ENCODE measurements at regions not wholly inside any gene's neighbourhood (a gene's known extent, or its start where the extent isn't known, plus 50 kb on each side); places are given as distances from the start of the nearest gene placed in this dataset.

GRCh38 chr5:166648736-166649135 is 1642.7 kb upstream of the WWC1 start:
- no peaks in the 10 kb centered on the region for H3K36me3 ChIP-seq (ENCODE audit: control insufficient read depth in 2 of 2, extremely low read depth in 1 of 2, insufficient read depth in 2 of 2, low read length in 2 of 2)
- H3K9ac ChIP-seq (replicated peaks; ENCODE audit: extremely low read depth, insufficient read depth, low read length), result no peak overlapping the region
- H2AFZ ChIP-seq (ENCODE audit: low read depth, low read length), result no peak overlapping the region
- H3K9me3 ChIP-seq (replicated peaks; ENCODE audit: control insufficient read depth, insufficient read depth, low read length), result no peaks in the 10 kb centered on the region
- FAIRE-seq (no peak), DNase-seq (ENCODE audit: low read depth, low spot score) (no peak)
- no peak for TF ChIP-seq EZH2 (IDR thresholded peaks at IDR 0.05; ENCODE audit: borderline replicate concordance, low read depth, low read length, severe bottlenecking)
- no peak for TF ChIP-seq MAX (IDR thresholded peaks at IDR 0.05; ENCODE audit: insufficient read depth, insufficient read length)
- TF ChIP-seq GATA2 (IDR thresholded peaks at IDR 0.05; ENCODE audit: insufficient read depth, insufficient read length, low read depth, low read length), result no peak
- no peak for TF ChIP-seq POLR2AphosphoS5 (IDR thresholded peaks at IDR 0.05; ENCODE audit: insufficient read depth, low read depth, low read length)
- no peak for TF ChIP-seq CTCF (IDR thresholded peaks at IDR 0.05; ENCODE audit: extremely low read depth in 1 of 2, insufficient read depth in 1 of 2, low read depth in 1 of 2, low read length in 2 of 2)
- no peak for TF ChIP-seq JUN (IDR thresholded peaks at IDR 0.05; ENCODE audit: borderline replicate concordance, insufficient read depth, insufficient read length, low read depth)
- no peak for TF ChIP-seq FOS (IDR thresholded peaks at IDR 0.05; ENCODE audit: borderline replicate concordance, insufficient read depth, low read length)
- no peak for TF ChIP-seq MYC (IDR thresholded peaks at IDR 0.05; ENCODE audit: low read depth, low read length)
- no peak for TF ChIP-seq POLR2A (IDR thresholded peaks at IDR 0.05; ENCODE audit: low read depth, low read length)
- H4K20me1 ChIP-seq (replicated peaks; ENCODE audit: control insufficient read depth, extremely low read depth, insufficient read depth, low read length), result no peaks in the 10 kb centered on the region
- intact Hi-C loops (cut with micrococcal nuclease), result no loop called here
- H3K79me2 ChIP-seq (ENCODE audit: control insufficient read depth, insufficient read depth, low read length), result no peaks in the 10 kb centered on the region
- dilution Hi-C loops (cut with MboI; ENCODE audit: extremely low pct_ligation_motif_present, low sequenced_read_pairs), result no loop called here
- no peak overlapping the region for H3K4me2 ChIP-seq (ENCODE audit: insufficient read depth, low read length)
- H3K27ac ChIP-seq (ENCODE audit: insufficient read depth, low read depth, low read length), result no peak overlapping the region
- no peaks in the 10 kb centered on the region for H3K4me1 ChIP-seq (ENCODE audit: control insufficient read depth, extremely low read depth, insufficient read depth, low read length)
- H3K9me1 ChIP-seq (replicated peaks; ENCODE audit: control insufficient read depth, extremely low read depth, insufficient read depth, low read length), result no peaks in the 10 kb centered on the region
- H3K4me3 ChIP-seq (replicated peaks in 1 of 3; ENCODE audit: insufficient read depth in 1 of 3, low read depth in 1 of 3, low read length in 3 of 3), result no peak overlapping the region
- no TSS peak for BruUV-seq (replicated peaks)
- CTCF ChIA-PET, result no interaction called here
- H3K27me3 ChIP-seq (ENCODE audit: control insufficient read depth in 2 of 2, insufficient read depth in 2 of 2, low read length in 2 of 2), result no peaks in the 10 kb centered on the region
- POLR2A ChIA-PET, result no interaction called here

Data from endothelial cell of umbilical vein (primary cell).